HepG2 (cell line): ENCODE measurements at regions not wholly inside any gene's neighbourhood (a gene's known extent, or its start where the extent isn't known, plus 50 kb on each side); places are given as distances from the start of the nearest gene placed in this dataset.

Experiments
- ATAC-seq: fragments of 200-7000 bp; cut with Tn5 transposase; 3 replicates; pipeline ENCODE4 v1.9.1; 2020; ENCODE audit warnings: mild to moderate bottlenecking, moderate library complexity
- BruUV-seq: library from RNA; stranded (reverse); fragments of 400-500 nt; replicated peaks from 2 replicates; lab custom pipeline; 2021; lab: Mats Ljungman, UMichigan
- CTCF ChIA-PET: fragments of 300-600 bp; formaldehyde crosslinking; extraction: SDS; loops from one replicate; lab custom pipeline; 2021; ENCODE audit warnings: low total read pairs, inconsistent platforms, low intra/inter-chr PET ratio; lab: Yijun Ruan, JAX
- POLR2A ChIA-PET: fragments of 350-600 bp; sonication (Branson Sonifier 250); formaldehyde crosslinking; loops from one replicate; lab custom pipeline; 2020; ENCODE audit warnings: antibody characterized with exemption, inconsistent platforms; lab: Yijun Ruan, JAX
- DNase-seq: peaks from one replicate; pipeline ENCODE4 v3.0.0-alpha.2; 2015; ENCODE audit warnings: low spot score
- FAIRE-seq: peaks from 3 replicates; lab custom pipeline; 2011; peaks lifted over from hg19 to GRCh38; lab: Jason Lieb, UNC
- H2AFZ ChIP-seq: one replicate; pipeline ENCODE4 v1.6.1; 2011; ENCODE audit warnings: low read length, inconsistent platforms
- H3K27ac ChIP-seq: fragments of 300-600 bp; 3 replicates; pipeline ENCODE4 v1.8.0; 2011; ENCODE audit warnings: mixed run types, mild to moderate bottlenecking, mixed read lengths, low read length, inconsistent platforms; ENCODE audit not compliant: insufficient read depth; ENCODE audit errors: extremely low read length
- H3K27me3 ChIP-seq, 2 experiments: fragments of 200-600 bp in 1 of 2; 2 replicates in 1 of 2; 3 replicates in 1 of 2; pipeline versions ENCODE4 v1.6.0 to v1.8.0; 2011; ENCODE audit warnings: low read length in 2 of 2, mild to moderate bottlenecking in 2 of 2, moderate library complexity in 2 of 2, inconsistent platforms in 1 of 2; ENCODE audit not compliant: insufficient read depth in 2 of 2, control insufficient read depth in 1 of 2
- H3K36me3 ChIP-seq, 2 experiments: fragments of 200-600 bp in 1 of 2; replicated peaks in 1 of 2; 2 replicates in 1 of 2; 3 replicates in 1 of 2; pipeline versions ENCODE4 v1.5.1 to v1.8.0; 2011; ENCODE audit warnings: low read length in 2 of 2, inconsistent platforms in 1 of 2; ENCODE audit not compliant: insufficient read depth in 2 of 2, control insufficient read depth in 1 of 2
- H3K4me1 ChIP-seq: 2 replicates; pipeline ENCODE4 v1.5.1; 2012; ENCODE audit warnings: low read length, inconsistent platforms; ENCODE audit not compliant: insufficient read depth
- H3K4me2 ChIP-seq: 2 replicates; pipeline ENCODE4 v1.6.0; 2011; ENCODE audit warnings: low read depth, low read length, inconsistent platforms
- H3K4me3 ChIP-seq, 3 experiments: fragments of 200-600 bp in 1 of 3; sonication (generic), shearing (Covaris generic) in 1 of 3; replicated peaks in 1 of 3; 2 replicates each; pipeline ENCODE4 v1.5.1; 2011 to 2016; ENCODE audit warnings: low read length in 3 of 3, inconsistent platforms in 2 of 3, low read depth in 2 of 3, mild to moderate bottlenecking in 2 of 3, control low read depth in 1 of 3, mixed read lengths in 1 of 3; ENCODE audit not compliant: insufficient read depth in 1 of 3
- H3K79me2 ChIP-seq: one replicate; pipeline ENCODE4 v1.6.1; 2011; ENCODE audit warnings: low read length, inconsistent platforms; ENCODE audit not compliant: insufficient read depth
- H3K9ac ChIP-seq: 2 replicates; pipeline ENCODE4 v1.6.0; 2011; ENCODE audit warnings: mild to moderate bottlenecking, low read depth, low read length, inconsistent platforms; ENCODE audit not compliant: insufficient read depth
- H3K9me3 ChIP-seq: 2 replicates; pipeline ENCODE4 v1.5.1; 2012; ENCODE audit warnings: mild to moderate bottlenecking, low read length
- H4K20me1 ChIP-seq: 2 replicates; pipeline ENCODE4 v1.6.0; 2011; ENCODE audit warnings: inconsistent platforms, mild to moderate bottlenecking, low read length, moderate library complexity; ENCODE audit not compliant: insufficient read depth
- ARID3A ChIP-seq: IDR thresholded peaks from 2 replicates; pipeline ENCODE4 v1.6.1; 2012; ENCODE audit warnings: low read depth, low read length, improper control_type of control experiment
- FOXJ3 ChIP-seq: sonication (generic); formaldehyde crosslinking; IDR thresholded peaks from 2 replicates; pipeline ENCODE4 v1.4.0; 2020; ENCODE audit warnings: missing genetic modification reagents, mild to moderate bottlenecking, borderline replicate concordance
- GZF1 ChIP-seq: sonication (generic); formaldehyde crosslinking; IDR thresholded peaks from 2 replicates; pipeline ENCODE4 v1.5.1; 2020; ENCODE audit warnings: mild to moderate bottlenecking, missing genetic modification reagents
- RARA ChIP-seq: IDR thresholded peaks from 2 replicates; pipeline ENCODE4 v1.6.1; 2016; ENCODE audit warnings: missing genetic modification reagents, missing compliant biosample characterization
- SSRP1 ChIP-seq: IDR thresholded peaks from 2 replicates; pipeline ENCODE4 v1.6.1; 2016; ENCODE audit warnings: control low read depth
- TFAP4 ChIP-seq: sonication (generic); IDR thresholded peaks from 2 replicates; pipeline ENCODE4 v1.6.1; 2016; ENCODE audit warnings: low read depth, borderline replicate concordance
- ZNF350 ChIP-seq: sonication (generic); formaldehyde crosslinking; IDR thresholded peaks from 2 replicates; pipeline ENCODE4 v1.4.0; 2020; ENCODE audit warnings: mild to moderate bottlenecking, low read depth, missing genetic modification reagents, borderline replicate concordance
- ZNF510 ChIP-seq: sonication (generic); formaldehyde crosslinking; IDR thresholded peaks from 2 replicates; pipeline ENCODE4 v1.4.0; 2020; ENCODE audit warnings: low read depth, mild to moderate bottlenecking, missing genetic modification reagents
- ZNF788 ChIP-seq: sonication (generic); formaldehyde crosslinking; IDR thresholded peaks from 2 replicates; pipeline ENCODE4 v1.5.0; 2020; ENCODE audit warnings: mild to moderate bottlenecking, missing genetic modification reagents, borderline replicate concordance
- WGBS: methylation state at CpG from one replicate; pipeline ENCODE4 v1.1.6; 2017; ENCODE audit warnings: low lambda C conversion rate; 5-methylcytosine and 5-hydroxymethylcytosine counted together
- in situ Hi-C: cut with HindIII; loops from 2 replicates; pipeline ENCODE4 v1.10.0; 2017; ENCODE audit warnings: low pct_unique_long_range_greater_than_20kb; ENCODE audit not compliant: extremely low pct_ligation_motif_present
- intact Hi-C: fragments of 100-400 bp; cut with micrococcal nuclease; formaldehyde crosslinking; loops from one replicate; pipeline ENCODE4 v1.10.0; 2022; ENCODE audit not compliant: unreplicated experiment
- TF ChIP-seq, protein P1 (sequence below): sonication (generic); formaldehyde crosslinking; IDR thresholded peaks from 2 replicates; pipeline ENCODE4 v1.4.0; 2020; ENCODE audit warnings: missing genetic modification reagents, borderline replicate concordance

GRCh38 chr10:118873091-118873737, 118.4 kb upstream of the CACUL1 start:
- CTCF ChIA-PET, result no interaction called here
- intact Hi-C loops, result no loop called here

More at GRCh38 chr10:118873091-118873737, 118.4 kb upstream of the CACUL1 start:
- FAIRE-seq, result no peak
- POLR2A ChIA-PET, result no interaction called here
- no TSS peak for BruUV-seq
- in situ Hi-C loops, result no loop called here
- TF ChIP-seq RARA (CRISPR knock-in tag), result no peak
- no peak for TF ChIP-seq ZNF510
- no peak for TF ChIP-seq ZNF350 (CRISPR knock-in tag)
- TF ChIP-seq SSRP1, result no peak
- TF ChIP-seq TFAP4, result no peak
- TF ChIP-seq ARID3A, result no peak
- TF ChIP-seq, protein P1, sequence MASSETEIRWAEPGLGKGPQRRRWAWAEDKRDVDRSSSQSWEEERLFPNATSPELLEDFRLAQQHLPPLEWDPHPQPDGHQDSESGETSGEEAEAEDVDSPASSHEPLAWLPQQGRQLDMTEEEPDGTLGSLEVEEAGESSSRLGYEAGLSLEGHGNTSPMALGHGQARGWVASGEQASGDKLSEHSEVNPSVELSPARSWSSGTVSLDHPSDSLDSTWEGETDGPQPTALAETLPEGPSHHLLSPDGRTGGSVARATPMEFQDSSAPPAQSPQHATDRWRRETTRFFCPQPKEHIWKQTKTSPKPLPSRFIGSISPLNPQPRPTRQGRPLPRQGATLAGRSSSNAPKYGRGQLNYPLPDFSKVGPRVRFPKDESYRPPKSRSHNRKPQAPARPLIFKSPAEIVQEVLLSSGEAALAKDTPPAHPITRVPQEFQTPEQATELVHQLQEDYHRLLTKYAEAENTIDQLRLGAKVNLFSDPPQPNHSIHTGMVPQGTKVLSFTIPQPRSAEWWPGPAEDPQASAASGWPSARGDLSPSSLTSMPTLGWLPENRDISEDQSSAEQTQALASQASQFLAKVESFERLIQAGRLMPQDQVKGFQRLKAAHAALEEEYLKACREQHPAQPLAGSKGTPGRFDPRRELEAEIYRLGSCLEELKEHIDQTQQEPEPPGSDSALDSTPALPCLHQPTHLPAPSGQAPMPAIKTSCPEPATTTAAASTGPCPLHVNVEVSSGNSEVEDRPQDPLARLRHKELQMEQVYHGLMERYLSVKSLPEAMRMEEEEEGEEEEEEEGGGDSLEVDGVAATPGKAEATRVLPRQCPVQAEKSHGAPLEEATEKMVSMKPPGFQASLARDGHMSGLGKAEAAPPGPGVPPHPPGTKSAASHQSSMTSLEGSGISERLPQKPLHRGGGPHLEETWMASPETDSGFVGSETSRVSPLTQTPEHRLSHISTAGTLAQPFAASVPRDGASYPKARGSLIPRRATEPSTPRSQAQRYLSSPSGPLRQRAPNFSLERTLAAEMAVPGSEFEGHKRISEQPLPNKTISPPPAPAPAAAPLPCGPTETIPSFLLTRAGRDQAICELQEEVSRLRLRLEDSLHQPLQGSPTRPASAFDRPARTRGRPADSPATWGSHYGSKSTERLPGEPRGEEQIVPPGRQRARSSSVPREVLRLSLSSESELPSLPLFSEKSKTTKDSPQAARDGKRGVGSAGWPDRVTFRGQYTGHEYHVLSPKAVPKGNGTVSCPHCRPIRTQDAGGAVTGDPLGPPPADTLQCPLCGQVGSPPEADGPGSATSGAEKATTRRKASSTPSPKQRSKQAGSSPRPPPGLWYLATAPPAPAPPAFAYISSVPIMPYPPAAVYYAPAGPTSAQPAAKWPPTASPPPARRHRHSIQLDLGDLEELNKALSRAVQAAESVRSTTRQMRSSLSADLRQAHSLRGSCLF (CRISPR knock-in tag), result no peak
- no peak for TF ChIP-seq GZF1
- TF ChIP-seq ZNF788 (CRISPR knock-in tag), result no peak
- TF ChIP-seq FOXJ3 (CRISPR knock-in tag), result no peak
- TF ChIP-seq, all 625 proteins: peak for 0
- Histone ChIP-seq H3K4me2 (no peak overlapping the region), H3K27ac (no peak overlapping the region), H3K36me3 (no peaks in the 10 kb centered on the region), H3K79me2 (no peaks in the 10 kb centered on the region), H3K4me3 (no peak overlapping the region), H4K20me1 (no peaks in the 10 kb centered on the region), H3K4me1 (no peaks in the 10 kb centered on the region), H3K9ac (no peak overlapping the region), H3K9me3 (no peaks in the 10 kb centered on the region), H2AFZ (no peak overlapping the region), H3K27me3 (no peaks in the 10 kb centered on the region)
- 25% methylated on average over 4 of the region's 4 CpGs for WGBS
- no peak for DNase-seq
- no peak for ATAC-seq
